HG03103 (cell line): ENCODE measurements at regions not wholly inside any gene's neighbourhood (a gene's known extent, or its start where the extent isn't known, plus 50 kb on each side); places are given as distances from the start of the nearest gene placed in this dataset.
"Not testable (repeated sequence)": the region's sequence is repeated elsewhere in the genome, so short reads cannot be mapped to it uniquely, and the experiment has no call there.

ENCODE experiments used
- ATAC-seq: cut with Tn5 transposase; IDR thresholded peaks from one replicate; pipeline ENCODE4 v1.9.1; 2021; ENCODE audit warnings: low read depth; ENCODE audit not compliant: unreplicated experiment

DNA sequence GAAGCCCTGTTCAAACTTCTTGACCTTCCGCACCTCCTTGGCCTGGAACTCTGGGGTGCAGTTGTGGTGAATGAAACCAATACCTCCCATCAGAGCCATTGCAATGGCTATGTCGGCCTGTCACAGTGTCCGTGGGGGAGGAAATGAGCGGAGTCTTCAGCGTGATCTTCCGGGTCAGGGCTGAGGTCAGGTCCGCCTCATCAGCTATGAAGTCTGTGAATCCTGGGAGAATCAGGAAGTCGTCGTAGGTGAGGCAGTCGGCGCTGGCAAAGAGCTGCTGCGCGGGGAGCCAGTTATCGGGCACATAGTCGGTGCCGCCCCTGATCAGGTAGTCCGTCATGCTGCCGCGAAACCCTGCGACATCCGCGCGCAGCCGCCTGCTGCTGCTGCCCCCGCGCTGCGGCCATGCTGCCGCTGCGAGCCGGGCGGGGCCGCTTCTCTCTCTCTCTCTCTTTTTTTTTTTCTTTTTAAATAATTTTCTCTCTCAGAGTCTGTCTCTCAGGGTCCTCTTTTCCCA lies 154.1 kb upstream of the ZSWIM2 start:
- no peak for ATAC-seq

DNA sequence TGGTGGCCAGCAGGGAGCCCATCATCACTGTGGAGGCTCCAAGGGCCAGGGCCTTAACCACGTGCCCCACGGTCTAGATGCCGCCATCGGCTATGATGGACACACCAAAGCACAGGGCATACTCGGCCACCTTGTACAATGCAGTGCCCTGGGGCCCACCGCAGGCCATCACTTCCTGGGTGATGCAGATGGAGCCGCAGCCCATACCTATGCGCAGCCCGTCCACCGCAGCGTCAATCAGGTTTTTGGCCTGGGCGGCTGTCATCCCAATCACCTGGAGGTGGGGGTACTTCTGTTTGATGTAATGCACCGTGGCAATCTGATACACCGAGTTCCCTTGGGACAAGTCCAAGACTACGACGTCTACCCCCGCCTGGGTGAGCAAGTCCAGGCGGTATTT lies 153.3 kb upstream of the ZSWIM2 start:
- ATAC-seq = no peak

DNA sequence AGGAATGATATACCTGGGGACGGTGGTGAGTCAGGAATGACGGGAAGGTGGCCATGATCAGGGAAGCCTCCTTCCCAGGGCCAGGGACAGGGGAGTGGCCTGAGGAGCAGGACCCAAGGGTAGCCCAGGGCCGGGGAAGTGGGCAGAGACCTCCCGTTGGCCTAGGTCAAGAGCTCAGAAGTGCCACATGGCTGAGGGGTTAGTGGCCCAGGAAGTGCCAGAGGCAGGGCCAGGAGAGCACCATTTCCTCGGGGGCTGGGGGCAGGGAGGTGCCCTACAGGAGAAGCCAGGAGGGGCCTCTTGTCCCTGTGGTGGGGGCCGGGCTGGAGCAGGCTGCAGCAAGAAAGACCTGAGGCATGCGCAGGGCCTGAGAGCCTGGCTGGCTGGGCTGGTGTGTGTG lies 152.3 kb upstream of the ZSWIM2 start:
- ATAC-seq = no peak

DNA sequence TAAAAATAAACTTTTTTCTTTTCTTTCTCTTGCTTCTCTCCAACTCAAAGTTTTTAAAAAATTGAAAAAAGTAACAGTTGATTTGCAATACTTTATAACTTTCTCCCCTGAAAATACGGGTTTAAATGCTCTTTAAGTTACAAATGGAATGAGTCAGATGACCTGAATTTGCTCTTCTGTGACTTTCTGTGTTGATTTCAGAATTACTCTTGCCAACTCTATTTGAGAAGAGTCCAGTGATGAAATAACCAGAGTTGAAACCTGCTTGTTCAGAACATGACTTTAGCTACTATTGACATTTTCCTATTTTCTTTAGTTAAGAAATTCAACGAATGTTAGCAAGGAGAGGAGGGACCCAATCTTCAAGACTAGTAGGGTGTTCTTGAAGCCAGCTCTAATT lies 146.1 kb upstream of the ZSWIM2 start:
- no peak for ATAC-seq

DNA sequence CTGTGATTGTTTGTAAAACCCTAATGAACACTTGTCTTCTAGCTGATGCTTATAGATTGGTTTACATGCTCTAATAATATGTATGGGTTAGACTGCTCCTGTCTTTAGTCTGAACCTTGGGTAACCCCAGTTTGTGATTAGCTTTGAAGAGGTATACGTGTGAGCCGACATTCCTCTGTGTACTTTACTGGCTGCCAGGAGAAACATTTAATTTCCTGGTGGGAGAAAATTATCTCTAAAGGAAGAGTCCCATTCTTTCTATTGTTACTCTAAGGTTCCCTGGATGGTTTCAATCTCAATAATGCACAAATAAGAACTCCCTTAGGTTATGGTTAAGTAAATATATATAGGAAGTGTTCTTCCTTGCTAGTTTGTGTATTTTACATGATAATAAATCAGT lies 143.6 kb upstream of the ZSWIM2 start:
- ATAC-seq = no peak

DNA sequence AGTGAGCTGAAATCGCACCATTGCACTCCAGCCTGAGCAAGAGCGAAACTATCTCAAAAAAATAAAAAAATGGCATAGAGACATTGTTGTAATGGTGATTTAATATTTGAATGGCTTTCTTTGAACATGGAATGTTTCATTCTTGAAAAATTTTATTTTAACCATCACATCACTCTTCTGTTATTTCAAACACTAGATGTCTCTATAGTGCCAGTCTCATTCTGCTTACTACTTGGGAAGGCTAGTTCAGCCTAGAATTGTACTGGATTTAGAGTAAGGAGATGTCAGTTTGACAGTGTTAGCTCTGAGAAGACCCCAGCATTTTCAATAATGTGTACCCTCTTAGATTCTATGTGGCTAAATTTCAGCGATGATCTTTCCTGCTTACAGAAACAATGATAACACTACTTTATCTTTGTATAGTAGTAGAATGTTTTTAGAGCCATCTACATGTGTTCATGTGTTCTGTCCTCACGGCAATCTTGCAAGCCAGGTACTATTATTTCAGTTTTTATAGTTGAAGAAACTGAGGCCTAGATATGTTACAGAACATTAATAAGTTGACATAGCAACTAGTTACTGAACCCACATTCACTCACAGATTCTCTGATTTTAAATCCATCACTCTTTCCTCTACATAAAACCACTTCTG lies 142.9 kb upstream of the ZSWIM2 start:
- ATAC-seq = no peak

DNA sequence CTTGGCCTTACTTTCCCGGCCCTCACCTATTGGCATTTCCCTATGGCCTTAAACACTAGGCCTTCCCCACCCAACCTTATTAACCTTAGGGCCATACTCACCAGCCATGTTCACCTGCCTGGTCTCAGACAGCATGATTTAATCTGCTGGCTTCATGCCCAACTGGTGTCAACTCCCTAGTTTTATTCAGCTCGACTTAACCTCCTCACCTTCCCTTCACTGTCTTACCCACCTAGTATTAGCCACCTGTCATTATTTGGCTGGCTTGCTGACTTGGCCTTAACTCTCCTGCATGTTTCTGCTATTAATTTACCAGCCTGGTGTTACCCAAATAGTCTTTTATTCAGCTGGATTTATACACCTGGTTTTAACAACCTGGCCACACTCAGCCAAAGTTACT lies 136.0 kb upstream of the ZSWIM2 start:
- no peak for ATAC-seq

DNA sequence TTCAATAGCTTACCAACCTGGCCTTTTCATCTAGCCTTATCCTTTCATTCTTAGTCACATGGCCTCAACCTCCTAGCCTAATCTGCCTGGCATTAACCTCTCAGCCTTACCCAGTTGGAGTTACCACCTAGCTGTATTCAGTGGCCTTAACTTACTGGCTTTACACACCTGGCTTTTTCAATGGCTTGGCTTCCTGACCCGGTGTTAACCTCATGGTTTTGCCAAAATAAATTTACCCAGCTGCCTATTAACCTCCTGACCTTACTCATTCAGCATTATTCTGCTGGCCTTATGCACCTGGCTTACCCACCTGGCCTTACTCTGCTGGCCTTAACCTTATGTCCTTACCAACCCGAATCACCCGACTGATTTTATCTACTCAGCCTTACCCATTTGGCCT lies 135.5 kb upstream of the ZSWIM2 start:
- ATAC-seq = no peak

DNA sequence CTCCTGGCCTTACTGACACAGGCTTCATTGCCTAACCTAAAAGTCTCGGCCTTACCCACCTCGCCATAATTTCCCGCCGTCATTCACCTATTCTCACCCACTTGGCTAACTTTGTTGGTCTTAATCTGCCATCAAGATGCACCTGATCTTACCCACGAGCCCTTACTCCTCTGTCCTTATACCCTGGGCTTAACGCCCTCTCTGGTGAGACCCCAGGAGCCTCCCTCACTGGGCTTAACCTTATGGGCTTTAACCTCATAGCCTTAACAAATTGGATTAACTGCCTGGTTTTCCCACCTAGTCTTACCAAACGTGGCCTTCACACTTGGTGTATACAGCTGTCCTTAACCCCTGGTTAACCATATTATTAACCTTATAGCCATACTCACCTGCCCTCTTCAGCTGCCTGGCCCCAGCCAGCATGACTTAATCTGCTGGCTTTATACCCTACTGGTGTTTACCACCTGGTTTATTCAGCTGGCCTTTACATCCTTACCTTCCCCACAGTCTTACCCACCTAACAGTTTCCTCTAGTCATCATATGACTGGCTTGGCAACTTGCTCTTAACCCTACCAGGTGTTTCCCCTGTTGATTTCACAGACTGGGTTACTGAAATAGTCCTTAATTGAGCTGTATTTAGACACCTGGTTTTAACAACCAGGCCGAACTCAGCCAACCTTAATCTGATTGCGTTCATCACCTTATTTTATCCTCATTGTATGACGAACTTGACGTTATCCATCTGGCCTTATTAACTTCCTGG lies 132.0 kb upstream of the ZSWIM2 start:
- no peak for ATAC-seq

DNA sequence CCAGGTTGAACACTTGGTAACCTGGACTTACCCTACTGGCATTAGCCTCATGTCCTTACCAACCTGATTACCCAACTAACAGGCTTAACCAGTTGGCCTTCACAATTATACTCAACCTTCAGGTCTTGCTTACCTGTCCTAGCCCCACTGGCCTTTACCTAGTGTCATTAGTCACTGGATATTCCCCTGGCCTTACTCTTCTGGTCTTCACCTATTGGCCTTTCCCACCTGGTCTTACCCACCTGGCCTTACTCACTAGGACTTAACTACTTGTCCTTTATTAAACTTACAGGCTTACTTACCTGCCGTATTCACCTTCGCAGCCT lies 131.1 kb upstream of the ZSWIM2 start:
- ATAC-seq = no peak

DNA sequence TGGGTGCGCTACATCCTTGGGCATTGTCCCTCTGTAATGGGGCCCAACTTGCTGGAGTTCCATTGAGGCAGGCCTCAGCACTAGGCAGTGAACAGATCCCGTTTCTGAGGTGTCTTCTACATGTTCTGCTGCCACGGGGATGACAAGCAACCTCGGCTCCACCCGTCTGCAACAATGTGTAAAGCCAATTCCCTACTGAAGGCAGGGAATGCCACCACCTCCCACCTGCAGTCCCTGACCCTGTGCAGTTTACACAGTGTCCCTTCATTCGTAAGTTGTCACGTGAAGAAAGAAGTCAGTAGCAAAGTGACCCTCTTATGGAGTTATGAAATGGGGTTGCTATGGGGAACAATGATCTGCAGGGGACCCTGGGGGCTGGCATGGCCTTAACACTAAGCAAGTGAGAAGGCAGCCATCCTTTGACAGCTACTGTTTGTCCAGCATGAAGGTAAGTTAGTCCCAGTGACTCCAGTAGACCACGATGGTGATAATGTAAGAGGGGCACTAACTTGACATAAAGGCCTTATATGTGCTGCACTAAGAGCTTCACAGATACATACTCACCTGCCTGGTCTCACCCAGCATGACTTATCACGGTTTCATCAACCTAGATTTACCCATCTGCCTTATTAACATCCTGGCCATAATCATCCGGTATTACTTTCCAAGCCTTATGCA lies 130.6 kb upstream of the ZSWIM2 start:
- no peak for ATAC-seq

DNA sequence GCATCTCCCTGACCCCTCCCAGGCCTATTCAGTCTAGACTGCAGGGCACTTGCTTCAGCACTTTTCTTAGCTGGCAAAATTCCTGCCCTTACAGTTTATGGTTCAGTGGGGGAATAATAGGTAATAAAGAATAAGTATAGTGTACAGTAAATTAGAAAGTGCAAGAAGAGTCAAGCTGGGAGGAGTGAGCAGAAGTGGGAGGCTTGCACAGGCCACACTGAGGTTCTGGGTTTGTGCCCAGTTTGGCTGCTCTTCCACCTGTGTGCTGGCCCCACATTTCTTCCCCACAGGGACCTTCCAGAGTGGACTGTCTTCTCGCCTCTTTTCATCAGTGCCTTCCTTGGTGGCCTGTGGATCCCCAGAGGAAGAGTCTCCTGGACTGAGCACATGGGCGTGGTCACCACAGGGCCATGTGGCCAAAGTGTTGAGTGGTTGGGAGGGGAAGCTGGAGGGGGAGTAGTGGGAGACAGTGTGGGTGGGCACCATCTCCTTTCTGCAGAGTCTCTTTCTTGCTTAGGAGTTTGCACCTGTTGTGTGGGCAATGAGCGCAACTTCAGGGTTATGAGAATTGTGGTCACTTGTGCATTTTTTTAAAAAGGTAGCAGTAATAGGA lies 128.6 kb upstream of the ZSWIM2 start:
- no peak for ATAC-seq

DNA sequence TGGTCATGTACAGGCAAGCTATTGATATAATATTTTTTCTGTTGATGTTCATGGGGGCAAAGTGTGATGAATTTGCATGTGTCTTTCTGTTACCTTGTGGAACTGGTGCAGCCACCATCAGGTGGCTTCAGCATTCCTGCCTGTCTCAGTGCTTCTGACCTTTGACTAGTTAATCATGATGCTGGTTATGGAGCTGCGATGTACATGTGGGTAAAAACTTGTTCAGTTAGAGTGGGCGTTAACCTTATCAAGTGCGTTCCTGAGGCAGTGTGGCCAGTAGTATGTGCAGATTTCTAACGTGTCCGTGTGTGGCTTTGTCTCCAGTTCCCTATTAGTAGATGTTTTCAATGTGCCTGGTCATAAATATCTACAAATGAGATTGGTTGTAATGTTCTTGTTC lies 127.4 kb upstream of the ZSWIM2 start:
- no peak for ATAC-seq

DNA sequence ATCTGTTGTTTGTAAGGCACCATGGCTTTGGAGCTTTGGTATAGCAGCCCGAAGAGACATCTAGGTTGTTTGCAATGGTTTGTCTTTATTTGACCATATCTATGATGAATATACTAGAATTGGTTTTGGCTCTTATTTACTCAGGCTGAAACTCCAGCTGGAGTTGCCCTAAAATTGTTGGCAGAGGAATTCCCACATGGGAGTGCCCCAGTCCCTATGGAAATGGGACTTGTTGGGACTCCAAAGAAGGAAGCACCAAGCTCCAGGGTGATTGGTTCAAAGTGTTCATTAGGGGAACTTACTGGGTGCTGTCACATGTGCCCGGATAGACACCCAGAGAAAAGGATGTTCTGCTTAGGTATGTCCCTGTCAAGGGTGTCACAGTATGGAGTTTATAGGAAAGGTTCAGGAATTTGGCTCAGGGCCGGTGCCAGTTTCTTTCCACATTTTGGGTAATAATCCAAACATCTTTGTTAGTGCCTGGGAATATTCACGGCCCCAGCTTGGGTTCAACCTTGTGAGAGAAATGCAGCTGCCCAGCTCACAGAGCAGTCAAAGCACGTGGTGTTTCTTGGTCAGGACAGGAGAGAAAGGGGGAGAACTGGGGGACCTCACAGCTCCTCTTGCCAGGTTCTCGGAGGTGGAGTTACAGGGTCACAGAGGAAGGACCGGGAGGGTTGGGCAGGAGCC lies 123.5 kb upstream of the ZSWIM2 start:
- ATAC-seq = no peak

DNA sequence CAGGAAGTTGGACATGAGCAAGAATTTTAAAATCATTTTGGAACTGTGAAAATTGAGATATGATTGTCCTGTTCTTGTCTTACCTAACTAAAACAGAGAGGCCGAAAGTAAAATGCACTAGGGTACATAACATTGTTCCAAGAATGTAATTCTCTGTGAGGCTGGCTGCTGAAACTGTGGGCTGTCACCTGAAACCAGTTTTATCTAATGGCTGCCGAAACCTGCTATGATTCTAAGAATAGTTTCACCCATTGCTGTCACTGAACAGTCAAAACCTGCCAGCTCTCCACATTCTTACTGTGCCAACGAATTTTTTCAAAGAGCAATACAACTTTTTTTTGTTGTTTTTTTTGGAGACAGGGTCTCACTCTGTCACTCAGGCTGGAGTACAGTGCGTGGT lies 119.3 kb upstream of the ZSWIM2 start:
- ATAC-seq = peak; percentile 69

DNA sequence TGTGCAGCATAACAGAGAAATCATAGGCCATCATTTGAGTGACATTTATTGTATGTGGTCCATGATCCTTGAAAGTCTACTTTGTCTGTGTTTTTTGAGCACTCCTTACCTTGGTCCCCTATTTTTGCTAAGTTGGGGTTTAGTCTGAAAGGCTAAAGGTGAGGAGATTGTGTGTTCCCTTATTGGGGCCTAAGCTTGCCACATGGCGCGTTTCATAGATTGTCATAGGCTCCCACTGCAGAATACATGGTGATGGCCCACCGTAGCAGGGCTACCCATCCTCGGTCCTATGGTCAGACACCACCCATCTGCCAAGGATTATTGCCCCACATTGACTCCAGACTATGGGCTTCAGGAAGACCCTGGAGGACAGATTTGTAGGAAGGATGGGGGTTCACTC lies 117.0 kb upstream of the ZSWIM2 start:
- ATAC-seq = no peak

DNA sequence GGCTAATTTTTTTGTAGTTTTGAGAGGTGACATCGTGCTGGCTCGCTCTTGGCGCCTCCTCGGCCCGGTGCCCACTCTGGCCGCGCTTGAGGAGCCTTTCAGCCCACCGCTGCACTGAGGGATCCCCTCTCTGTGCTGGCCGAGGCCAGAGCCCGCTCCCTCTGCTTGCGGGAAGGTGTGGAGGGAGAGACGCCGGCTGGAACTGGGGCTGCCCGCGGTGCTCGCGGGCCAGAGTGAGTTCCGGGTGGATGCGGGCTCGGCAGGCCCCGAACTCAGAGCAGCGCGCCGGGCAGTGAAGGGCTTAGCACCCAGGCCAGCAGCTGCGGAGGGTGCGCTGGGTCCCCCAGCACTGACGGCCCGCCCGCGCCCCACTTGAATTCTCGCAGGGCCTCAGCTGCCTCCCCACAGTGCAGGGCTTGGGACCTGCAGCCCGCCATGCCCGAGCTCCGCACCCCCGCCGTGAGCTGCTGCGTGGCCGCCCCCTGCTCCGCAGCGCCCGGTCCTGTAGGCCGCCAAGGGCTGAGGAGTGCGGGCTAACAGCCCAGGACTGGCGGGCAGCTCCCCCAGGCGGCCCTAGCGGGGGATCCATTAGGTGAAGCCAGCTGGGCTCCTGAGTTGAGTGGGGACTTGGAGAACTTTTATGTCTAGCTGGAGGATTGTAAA lies 113.2 kb upstream of the ZSWIM2 start:
- no peak for ATAC-seq

DNA sequence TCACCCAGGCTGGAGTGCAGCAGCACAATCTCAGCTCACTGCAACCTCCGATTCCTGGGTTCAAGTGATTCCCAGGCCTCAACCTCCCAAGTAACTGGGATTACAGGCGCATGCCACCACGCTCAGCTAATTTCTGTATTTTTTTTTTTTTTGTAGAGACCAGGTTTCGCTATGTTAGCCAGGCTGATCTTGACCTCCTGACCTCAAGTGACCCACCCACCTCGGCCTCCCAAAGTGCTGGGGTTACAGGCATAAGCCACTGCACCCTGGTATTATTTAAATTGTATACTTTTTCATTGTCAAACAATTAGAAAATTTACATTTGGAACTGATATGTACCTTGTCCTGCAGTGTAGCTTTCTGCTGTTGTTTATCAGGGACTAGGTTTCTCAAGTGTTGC lies 111.3 kb upstream of the ZSWIM2 start:
- not testable (repeated sequence) for ATAC-seq

DNA sequence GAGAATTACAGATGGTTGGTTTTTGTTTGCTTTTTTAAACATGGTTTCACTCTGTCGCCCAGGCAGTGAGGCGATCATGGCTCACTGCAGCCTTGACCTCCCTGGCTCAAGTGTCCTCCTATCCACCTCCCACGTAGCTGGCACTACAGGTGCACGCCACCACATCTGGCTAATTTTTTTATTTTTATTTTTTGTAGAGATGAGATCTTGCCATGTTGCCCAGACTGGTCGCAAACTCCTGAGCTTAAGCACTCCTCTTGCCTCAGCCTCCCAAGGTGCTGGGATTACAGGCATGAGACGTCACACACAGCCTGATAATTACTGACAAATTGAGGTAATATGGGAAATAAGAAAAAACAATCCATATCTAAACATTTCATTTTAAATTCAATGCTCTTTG lies 110.5 kb upstream of the ZSWIM2 start:
- ATAC-seq = no peak

DNA sequence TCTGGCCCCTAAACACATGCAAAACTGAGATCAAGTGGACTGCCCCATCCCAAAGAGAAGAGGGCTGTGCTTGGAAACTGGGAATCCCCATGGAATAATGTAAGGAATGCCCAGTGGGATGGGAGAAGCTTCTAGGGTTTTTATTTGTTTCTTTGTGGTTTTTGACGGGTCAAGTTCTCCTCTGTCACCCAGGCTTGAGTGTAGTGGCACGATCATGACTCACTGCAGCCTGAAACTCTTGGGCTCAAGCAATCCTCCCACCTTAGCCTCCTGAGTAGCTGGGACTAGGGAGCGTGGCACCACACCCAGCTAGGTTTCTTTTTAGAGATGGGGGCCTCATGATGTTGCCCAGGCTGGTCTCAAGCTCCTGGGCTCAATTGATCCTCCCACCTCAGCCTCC lies 101.7 kb upstream of the ZSWIM2 start:
- no peak for ATAC-seq
